ENCODE measurements at regions not wholly inside any gene's neighbourhood (a gene's known extent, or its start where the extent isn't known, plus 50 kb on each side); places are given as distances from the start of the nearest gene placed in this dataset.

DNA sequence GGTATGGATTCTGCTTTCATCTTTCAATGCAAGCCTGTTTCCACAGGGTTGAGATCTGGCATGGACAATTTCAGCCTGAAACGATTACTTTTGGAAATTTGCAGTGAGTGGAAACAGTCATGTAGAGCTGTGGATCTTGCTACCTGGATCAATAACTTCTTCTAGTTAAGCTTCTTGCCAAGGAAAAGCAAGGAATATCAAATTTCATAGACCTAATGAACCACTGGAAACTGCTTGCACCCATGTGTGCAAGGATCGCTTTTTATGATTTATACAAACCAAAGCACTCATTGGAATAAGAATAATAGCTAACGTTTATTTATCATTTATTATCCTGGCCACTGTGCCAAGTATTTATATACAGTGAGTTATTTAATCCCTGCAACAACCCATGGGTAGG, 392.8 kb downstream of the KCNRG start:
- DNase-seq (ENCODE audit: low read depth in 2 of 2) = no peak
- TF ChIP-seq, protein P1, sequence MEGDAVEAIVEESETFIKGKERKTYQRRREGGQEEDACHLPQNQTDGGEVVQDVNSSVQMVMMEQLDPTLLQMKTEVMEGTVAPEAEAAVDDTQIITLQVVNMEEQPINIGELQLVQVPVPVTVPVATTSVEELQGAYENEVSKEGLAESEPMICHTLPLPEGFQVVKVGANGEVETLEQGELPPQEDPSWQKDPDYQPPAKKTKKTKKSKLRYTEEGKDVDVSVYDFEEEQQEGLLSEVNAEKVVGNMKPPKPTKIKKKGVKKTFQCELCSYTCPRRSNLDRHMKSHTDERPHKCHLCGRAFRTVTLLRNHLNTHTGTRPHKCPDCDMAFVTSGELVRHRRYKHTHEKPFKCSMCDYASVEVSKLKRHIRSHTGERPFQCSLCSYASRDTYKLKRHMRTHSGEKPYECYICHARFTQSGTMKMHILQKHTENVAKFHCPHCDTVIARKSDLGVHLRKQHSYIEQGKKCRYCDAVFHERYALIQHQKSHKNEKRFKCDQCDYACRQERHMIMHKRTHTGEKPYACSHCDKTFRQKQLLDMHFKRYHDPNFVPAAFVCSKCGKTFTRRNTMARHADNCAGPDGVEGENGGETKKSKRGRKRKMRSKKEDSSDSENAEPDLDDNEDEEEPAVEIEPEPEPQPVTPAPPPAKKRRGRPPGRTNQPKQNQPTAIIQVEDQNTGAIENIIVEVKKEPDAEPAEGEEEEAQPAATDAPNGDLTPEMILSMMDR (IDR thresholded peaks at IDR 0.05; ENCODE audit: low read depth, low read length) = no peak
- H3K4me3 ChIP-seq (replicated peaks in 1 of 2; ENCODE audit: low read depth in 2 of 2, low read length in 2 of 2) = no peak overlapping the region

DNA sequence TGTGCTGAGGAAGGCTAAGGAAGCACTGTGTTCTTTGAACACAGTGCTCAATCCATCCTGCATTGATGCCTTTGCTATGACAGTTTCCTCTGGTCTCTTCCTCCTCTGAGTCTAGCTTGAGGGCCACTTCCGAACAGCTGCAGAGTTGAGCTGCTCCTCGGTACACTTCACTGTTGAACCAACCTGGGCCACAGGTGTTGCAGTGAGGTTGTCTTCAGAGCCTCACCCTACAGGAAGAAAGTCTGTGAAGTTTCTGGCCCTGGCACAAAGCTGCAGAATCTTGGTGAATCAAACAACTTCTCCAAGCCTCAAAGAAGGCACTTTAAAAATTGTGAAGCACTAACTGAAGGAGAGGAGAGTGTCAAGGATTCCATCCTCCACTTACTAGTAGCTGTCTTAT, 394.0 kb downstream of the KCNRG start:
- no peak overlapping the region for H3K4me3 ChIP-seq (replicated peaks in 1 of 2; ENCODE audit: low read depth in 2 of 2, low read length in 2 of 2)
- DNase-seq (ENCODE audit: low read depth in 2 of 2) = no peak
- TF ChIP-seq, protein P1 (IDR thresholded peaks at IDR 0.05; ENCODE audit: low read depth, low read length) = no peak

DNA sequence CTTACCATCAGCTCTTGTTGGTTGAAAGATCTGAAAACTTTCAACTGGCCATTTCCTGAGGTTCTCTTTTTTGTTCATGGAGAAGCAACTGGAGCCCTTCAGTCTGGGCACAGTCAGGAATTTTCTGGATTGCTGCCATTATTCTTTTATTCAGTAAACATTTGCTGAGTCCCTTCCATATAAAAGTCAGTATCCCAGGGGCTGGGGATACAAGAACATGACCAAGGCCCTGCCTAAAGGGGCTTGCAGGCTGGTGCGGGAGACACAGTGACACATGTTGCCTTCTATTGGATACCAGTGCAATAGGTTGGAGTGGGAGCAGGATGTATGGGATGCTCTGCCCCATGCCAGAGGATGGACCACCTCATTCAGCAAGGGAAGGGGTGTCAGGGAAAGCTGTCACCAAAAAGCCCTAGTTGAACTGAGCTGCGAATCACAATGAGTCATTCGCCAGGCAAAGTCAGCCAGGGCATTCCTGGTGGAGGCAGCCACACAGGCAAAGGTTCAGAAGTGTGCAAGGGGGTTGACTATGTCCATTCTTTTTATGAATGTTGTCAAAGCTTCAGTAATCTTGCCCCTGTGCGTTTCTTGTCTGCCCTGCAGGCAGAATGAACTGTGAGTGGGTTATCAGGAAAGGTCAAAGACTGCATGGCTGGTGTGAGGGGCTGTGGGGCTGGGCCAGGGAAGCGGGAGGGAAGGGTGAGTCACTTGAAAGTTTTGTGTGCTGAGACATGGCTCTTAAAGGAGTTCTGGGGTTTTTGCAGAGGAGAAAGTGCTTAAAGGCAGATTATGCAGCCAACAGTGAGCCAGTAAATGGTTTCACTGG, 395.9 kb downstream of the KCNRG start:
- no peak overlapping the region for H3K4me3 ChIP-seq (replicated peaks in 1 of 2; ENCODE audit: low read depth in 2 of 2, low read length in 2 of 2)
- TF ChIP-seq, protein P1 (IDR thresholded peaks at IDR 0.05; ENCODE audit: low read depth, low read length) = no peak
- peak; percentile 82 to 86 for DNase-seq (ENCODE audit: low read depth in 2 of 2)

DNA sequence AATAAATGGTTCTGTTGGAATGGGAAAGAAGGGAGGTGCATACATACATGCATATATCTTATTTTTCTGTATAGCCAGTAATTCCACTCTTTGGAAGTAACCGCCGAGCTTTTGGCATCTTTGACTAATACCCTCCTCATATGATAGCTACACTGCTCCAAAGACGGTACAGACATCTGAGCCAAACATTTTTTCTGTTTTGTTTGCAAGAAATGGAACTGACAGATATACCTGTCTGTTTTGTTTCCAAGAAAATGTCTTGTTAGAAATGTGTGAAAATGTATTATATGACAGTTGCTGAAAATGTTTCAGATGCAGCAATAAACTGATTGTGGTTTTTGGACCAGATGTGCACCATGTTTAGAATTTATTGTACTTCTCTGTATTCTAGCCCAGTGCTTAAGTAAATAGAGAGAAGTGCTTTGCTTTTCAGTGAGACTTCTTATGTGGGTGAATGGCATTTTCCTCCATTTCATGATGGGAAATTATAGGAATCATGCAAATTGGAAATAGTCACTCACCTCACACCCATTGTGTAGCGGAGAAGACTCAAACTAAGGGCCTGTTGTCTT, 396.9 kb downstream of the KCNRG start:
- no peak overlapping the region for H3K4me3 ChIP-seq (replicated peaks in 1 of 2; ENCODE audit: low read depth in 2 of 2, low read length in 2 of 2)
- DNase-seq (ENCODE audit: low read depth in 2 of 2) = no peak
- TF ChIP-seq, protein P1 (IDR thresholded peaks at IDR 0.05; ENCODE audit: low read depth, low read length) = no peak

DNA sequence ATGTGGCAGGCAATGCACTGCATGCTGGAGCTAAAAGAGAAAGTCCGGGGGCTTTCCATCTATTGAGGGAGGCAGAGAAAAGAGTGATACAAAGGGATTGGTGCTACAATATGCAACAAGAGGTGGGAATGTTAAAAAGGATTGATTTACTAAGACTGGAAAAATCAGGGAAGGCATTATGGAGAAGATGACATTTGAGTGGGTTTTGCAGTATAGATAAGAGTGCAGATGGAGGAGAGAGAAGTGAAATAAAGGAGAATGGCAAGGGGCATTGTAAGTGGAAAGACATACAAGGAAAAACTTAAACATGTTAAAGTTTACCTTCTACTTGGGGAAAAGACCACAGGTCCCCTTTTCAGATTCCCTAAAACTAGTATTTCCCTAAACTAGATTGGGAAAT, 399.4 kb downstream of the KCNRG start:
- TF ChIP-seq, protein P1 (IDR thresholded peaks at IDR 0.05; ENCODE audit: low read depth, low read length) = no peak
- no peak for DNase-seq (ENCODE audit: low read depth in 2 of 2)
- H3K4me3 ChIP-seq (replicated peaks in 1 of 2; ENCODE audit: low read depth in 2 of 2, low read length in 2 of 2) = no peak overlapping the region

DNA sequence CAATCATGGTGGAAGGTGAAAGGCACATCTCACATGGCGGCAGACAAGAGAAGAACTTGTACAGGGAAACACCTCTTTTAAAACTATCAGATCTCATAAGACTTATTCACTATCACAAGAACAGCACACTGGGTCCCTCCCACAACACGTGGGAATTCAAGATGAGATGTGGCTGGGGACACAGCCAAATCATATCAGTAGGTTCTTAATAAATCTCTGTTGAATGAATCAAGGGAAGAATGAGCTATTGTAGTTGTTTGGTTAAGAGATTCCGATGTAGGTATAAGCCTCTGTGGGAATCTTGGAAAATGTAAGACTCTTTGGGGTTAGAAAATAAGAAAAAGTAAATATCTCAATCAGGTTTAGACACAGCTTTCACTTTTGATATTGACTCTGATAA, 400.2 kb downstream of the KCNRG start:
- TF ChIP-seq, protein P1 (IDR thresholded peaks at IDR 0.05; ENCODE audit: low read depth, low read length) = no peak
- no peak overlapping the region for H3K4me3 ChIP-seq (replicated peaks in 1 of 2; ENCODE audit: low read depth in 2 of 2, low read length in 2 of 2)
- peak in 1 of 2 donors; percentile 27 for DNase-seq (ENCODE audit: low read depth in 2 of 2)
